GM12864 (cell line): ENCODE measurements at regions not wholly inside any gene's neighbourhood (a gene's known extent, or its start where the extent isn't known, plus 50 kb on each side); places are given as distances from the start of the nearest gene placed in this dataset.

Source experiments
- DNase-seq: peaks from one replicate; pipeline ENCODE4 v3.0.0-alpha.2; 2011; ENCODE audit warnings: low read depth
- H3K4me3 ChIP-seq: 2 replicates; pipeline ENCODE4 v1.5.1; 2011; ENCODE audit warnings: mild to moderate bottlenecking, low read depth, low read length, control low read depth
- CTCF ChIP-seq: IDR thresholded peaks from 2 replicates; pipeline ENCODE4 v1.5.1; 2011; ENCODE audit warnings: low read depth, mild to moderate bottlenecking, moderate library complexity, low read length, control low read depth, inconsistent platforms; ENCODE audit errors: missing control alignments

DNA sequence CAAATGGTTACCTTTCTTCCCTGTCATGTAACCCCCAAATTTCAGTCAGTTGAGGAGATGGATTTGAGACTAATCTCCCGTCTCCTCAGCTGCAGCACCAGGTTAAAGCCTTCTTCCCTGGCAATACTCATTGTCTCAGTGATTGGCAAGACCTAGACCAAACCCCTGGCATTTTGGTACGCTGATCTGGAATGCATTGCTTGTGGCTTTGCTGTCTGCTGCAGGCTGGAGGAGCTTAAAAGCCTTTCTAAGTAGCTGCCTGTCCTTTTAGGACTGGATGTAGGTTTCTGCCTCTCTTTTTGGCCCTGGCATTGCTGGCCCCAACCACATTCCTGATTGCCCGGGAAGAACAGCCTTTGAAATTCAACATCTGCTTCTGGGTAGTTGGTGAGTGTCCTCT, 729.6 kb upstream of the GJE1 start:
- no peak for TF ChIP-seq CTCF
- H3K4me3 ChIP-seq: no peak overlapping the region
- no peak for DNase-seq

- no peak for TF ChIP-seq CTCF
- no peak overlapping the region for H3K4me3 ChIP-seq
- no peak for DNase-seq
Observed at GRCh38 chr6:141402489-141402888, 730.2 kb upstream of the GJE1 start.

DNA sequence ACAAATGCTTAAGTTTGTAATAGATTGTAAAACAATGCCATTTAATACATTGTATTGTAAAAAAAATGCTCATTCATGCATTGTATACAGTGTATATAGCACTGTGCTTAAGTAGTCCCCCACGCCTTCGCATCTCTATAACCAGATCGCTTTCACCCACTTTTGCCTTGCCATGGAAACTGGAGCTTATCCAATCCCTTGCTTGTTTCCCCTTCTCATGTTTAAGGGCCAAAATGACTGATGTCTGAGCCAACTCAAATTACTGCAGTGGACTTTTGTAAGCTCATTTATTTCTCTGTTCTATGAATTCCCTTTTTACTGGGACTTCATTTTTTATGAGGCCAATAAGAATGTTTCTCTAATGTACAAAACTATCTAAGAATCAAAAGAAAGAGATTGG, 730.9 kb upstream of the GJE1 start:
- H3K4me3 ChIP-seq: no peak overlapping the region
- TF ChIP-seq CTCF: no peak
- no peak for DNase-seq

GRCh38 chr6:141401168-141401567, 731.6 kb upstream of the GJE1 start:
- no peak for TF ChIP-seq CTCF
- H3K4me3 ChIP-seq: no peak overlapping the region
- no peak for DNase-seq

- DNase-seq: no peak
- TF ChIP-seq CTCF: no peak
- no peak overlapping the region for H3K4me3 ChIP-seq
Observed at GRCh38 chr6:141398949-141399348, 733.8 kb upstream of the GJE1 start.

GRCh38 chr6:141395443-141396008, 737.2 kb upstream of the GJE1 start:
- no peak for DNase-seq
- H3K4me3 ChIP-seq: no peak overlapping the region
- TF ChIP-seq CTCF: no peak

GRCh38 chr6:141394565-141395051, 738.1 kb upstream of the GJE1 start:
- no peak for TF ChIP-seq CTCF
- no peak overlapping the region for H3K4me3 ChIP-seq
- DNase-seq: no peak
